ENCODE measurements at regions not wholly inside any gene's neighbourhood (a gene's known extent, or its start where the extent isn't known, plus 50 kb on each side); places are given as distances from the start of the nearest gene placed in this dataset.

GRCh38 chr2:10229462-10230099, 73.1 kb upstream of the HPCAL1 start:
- Histone ChIP-seq H4K8ac (replicated peaks; ENCODE audit: insufficient read length, low read depth, low read length) (no peak overlapping the region), H2BK12ac (ENCODE audit: insufficient read length, low read depth, low read length) (no peak overlapping the region), H3K4me1 (ENCODE audit: insufficient read depth, low read length) (no peaks in the 10 kb centered on the region), H3K4ac (ENCODE audit: low read depth, low read length) (no peak overlapping the region), H3K18ac (ENCODE audit: insufficient read length, low read depth, low read length) (no peak overlapping the region), H3K4me2 (ENCODE audit: insufficient read depth, insufficient read length, low read length) (no peak overlapping the region), H3K9me3 (ENCODE audit: control insufficient read depth, low read depth, low read length) (no peaks in the 10 kb centered on the region), H2BK5ac (ENCODE audit: insufficient read length, low read length) (no peak overlapping the region), H2BK120ac (ENCODE audit: low read depth, low read length, poor library complexity, severe bottlenecking) (no peak overlapping the region), H3K27ac (ENCODE audit: insufficient read length, low read depth, low read length) (no peak overlapping the region), H3T11ph (ENCODE audit: low read length) (no peak overlapping the region), H3K56ac (ENCODE audit: insufficient read length, low read depth, low read length) (no peak overlapping the region), H2BK20ac (ENCODE audit: low read depth, low read length, poor library complexity, severe bottlenecking) (no peak overlapping the region), H2BK15ac (ENCODE audit: low read depth, low read length) (no peak overlapping the region), H2AFZ (ENCODE audit: low read length) (no peak overlapping the region), H3K23me2 (ENCODE audit: insufficient read length, low read depth, low read length, poor library complexity, severe bottlenecking) (no peaks in the 10 kb centered on the region), H3K79me1 (ENCODE audit: insufficient read depth, low read depth, low read length, poor library complexity, severe bottlenecking) (no peaks in the 10 kb centered on the region), H4K5ac (ENCODE audit: insufficient read length, low read depth, low read length) (no peak overlapping the region), H4K20me1 (ENCODE audit: control insufficient read depth, insufficient read depth, insufficient read length) (no peaks in the 10 kb centered on the region), H2AK5ac (ENCODE audit: insufficient read length, low read length) (no peak overlapping the region), H3K14ac (ENCODE audit: insufficient read depth, low read length) (no peak overlapping the region), H3K27me3 (ENCODE audit: insufficient read depth, low read length) (no peaks in the 10 kb centered on the region), H4K91ac (ENCODE audit: insufficient read length, low read depth, low read length) (no peak overlapping the region), H3K23ac (ENCODE audit: insufficient read length, low read depth, low read length) (no peak overlapping the region), H3K79me2 (ENCODE audit: insufficient read depth, low read length) (no peaks in the 10 kb centered on the region), H3K9ac (ENCODE audit: extremely low read depth, insufficient read length, low read length) (no peak overlapping the region)
- Mint-ChIP-seq H3K4me3 (no peak overlapping the region), H3K27me3 (ENCODE audit: low read depth) (peaks cover 6% of the 10 kb centered on the region), H3K27ac (no peak overlapping the region; a peak in 1 of 7 replicates), H3K4me1 (peaks cover 11 to 32% of the 10 kb centered on the region in 2 experiments), H3K36me3 (ENCODE audit: insufficient read depth in 1 of 3, low read depth in 3 of 3) (no peaks in the 10 kb centered on the region), H3K9me3 (peaks cover 0 to 1% of the 10 kb centered on the region in 2 experiments; a peak in 1 of 5 replicates)
- no peak for DNase-seq
- TF ChIP-seq, protein P1, sequence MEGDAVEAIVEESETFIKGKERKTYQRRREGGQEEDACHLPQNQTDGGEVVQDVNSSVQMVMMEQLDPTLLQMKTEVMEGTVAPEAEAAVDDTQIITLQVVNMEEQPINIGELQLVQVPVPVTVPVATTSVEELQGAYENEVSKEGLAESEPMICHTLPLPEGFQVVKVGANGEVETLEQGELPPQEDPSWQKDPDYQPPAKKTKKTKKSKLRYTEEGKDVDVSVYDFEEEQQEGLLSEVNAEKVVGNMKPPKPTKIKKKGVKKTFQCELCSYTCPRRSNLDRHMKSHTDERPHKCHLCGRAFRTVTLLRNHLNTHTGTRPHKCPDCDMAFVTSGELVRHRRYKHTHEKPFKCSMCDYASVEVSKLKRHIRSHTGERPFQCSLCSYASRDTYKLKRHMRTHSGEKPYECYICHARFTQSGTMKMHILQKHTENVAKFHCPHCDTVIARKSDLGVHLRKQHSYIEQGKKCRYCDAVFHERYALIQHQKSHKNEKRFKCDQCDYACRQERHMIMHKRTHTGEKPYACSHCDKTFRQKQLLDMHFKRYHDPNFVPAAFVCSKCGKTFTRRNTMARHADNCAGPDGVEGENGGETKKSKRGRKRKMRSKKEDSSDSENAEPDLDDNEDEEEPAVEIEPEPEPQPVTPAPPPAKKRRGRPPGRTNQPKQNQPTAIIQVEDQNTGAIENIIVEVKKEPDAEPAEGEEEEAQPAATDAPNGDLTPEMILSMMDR (conservative IDR thresholded peaks at IDR 0.05): no peak
- WGBS (ENCODE audit: extremely low coverage, insufficient read length, low lambda C conversion rate): no CpG with 5 or more reads among the region's 9 CpGs
